ENCODE measurements at regions not wholly inside any gene's neighbourhood (a gene's known extent, or its start where the extent isn't known, plus 50 kb on each side); places are given as distances from the start of the nearest gene placed in this dataset.

- FAIRE-seq (no peak), DNase-seq (ENCODE audit: insufficient read length, low spot score) (no peak)
- TF ChIP-seq CTCF (IDR thresholded peaks at IDR 0.05; ENCODE audit: insufficient read depth, missing control alignments), result no peak
Observed at GRCh38 chr16:65827231-65827630, 539.3 kb upstream of the CDH5 start.

- TF ChIP-seq CTCF (IDR thresholded peaks at IDR 0.05; ENCODE audit: insufficient read depth, missing control alignments), result no peak
- FAIRE-seq, result no peak
- no peak for DNase-seq (ENCODE audit: insufficient read length, low spot score)
Observed at GRCh38 chr16:65825191-65825856, 541.2 kb upstream of the CDH5 start.

DNA sequence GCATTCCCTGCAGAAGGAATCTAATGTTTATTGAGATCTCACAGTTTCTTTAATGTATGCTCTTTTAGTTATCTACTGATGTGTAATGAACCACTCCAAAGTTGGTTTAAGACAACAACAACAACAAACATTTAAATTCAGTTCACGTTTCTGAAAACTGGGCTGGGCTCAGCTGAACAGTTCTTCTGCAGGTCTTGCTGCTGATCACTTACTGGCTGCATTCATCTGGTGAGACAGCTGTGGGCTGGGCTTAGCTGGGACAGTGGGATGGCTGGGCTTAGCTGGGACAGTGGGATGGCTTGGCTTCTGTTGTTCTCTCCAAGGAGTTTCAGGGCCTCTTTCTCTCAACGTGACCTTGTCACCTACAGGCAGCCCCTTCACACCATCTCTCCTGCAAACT is 544.3 kb upstream of the CDH5 start:
- DNase-seq (ENCODE audit: insufficient read length, low spot score) (no peak), FAIRE-seq (no peak)
- TF ChIP-seq CTCF (IDR thresholded peaks at IDR 0.05; ENCODE audit: insufficient read depth, missing control alignments), result no peak

- TF ChIP-seq CTCF (IDR thresholded peaks at IDR 0.05; ENCODE audit: insufficient read depth, missing control alignments), result no peak
- no peak for DNase-seq (ENCODE audit: insufficient read length, low spot score)
- no peak for FAIRE-seq
Observed at GRCh38 chr16:65819136-65819898, 547.2 kb upstream of the CDH5 start.

GRCh38 chr16:65817799-65818198 is 548.7 kb upstream of the CDH5 start:
- DNase-seq (ENCODE audit: insufficient read length, low spot score) (no peak), FAIRE-seq (no peak)
- no peak for TF ChIP-seq CTCF (IDR thresholded peaks at IDR 0.05; ENCODE audit: insufficient read depth, missing control alignments)

DNA sequence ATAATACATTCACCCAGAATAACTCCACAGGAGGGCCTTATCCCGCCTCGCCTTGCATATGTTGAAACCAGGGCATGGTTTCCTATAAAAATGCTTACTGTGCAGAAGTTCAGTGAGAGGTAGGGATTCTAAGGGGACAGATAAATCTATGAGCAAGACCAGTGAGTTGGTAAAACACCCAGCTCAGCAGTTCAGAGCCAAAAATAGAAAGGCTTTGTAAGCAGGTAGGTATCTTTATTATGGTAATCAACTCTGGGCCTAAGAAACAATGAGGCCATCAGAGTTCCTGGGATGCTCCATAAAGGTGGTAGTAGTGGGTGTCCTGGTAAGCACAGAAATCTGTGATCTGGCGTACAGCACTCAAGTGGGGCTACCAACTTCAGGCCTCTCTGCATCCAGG is 549.4 kb upstream of the CDH5 start:
- no peak for DNase-seq (ENCODE audit: insufficient read length, low spot score)
- TF ChIP-seq CTCF (IDR thresholded peaks at IDR 0.05; ENCODE audit: insufficient read depth, missing control alignments), result no peak

DNA sequence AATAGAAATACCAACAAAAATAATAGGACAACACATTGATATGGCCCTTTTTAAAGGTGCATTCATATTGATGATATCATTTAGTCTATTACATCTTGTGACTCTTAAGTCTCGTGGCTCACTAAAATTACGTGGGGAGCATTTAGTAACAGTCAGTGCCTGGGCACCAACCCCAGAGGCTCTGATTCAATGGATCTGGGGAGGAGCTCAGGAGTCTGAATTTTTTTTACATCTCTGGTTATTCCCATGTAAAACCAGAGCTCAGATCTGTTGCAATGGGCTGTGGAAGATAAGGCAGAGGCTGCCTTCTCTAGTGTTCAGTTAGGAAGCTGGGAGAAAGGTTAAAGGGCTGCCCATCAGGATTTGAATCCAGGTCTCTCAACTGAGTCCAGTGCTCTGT is 549.9 kb upstream of the CDH5 start:
- FAIRE-seq (no peak), DNase-seq (ENCODE audit: insufficient read length, low spot score) (no peak)
- TF ChIP-seq CTCF (IDR thresholded peaks at IDR 0.05; ENCODE audit: insufficient read depth, missing control alignments), result no peak

More for the DNA sequence above, 549.4 kb upstream of the CDH5 start:
- FAIRE-seq, result no peak

Data from D721Med (cell line).